H1 (cell line): ENCODE measurements at regions not wholly inside any gene's neighbourhood (a gene's known extent, or its start where the extent isn't known, plus 50 kb on each side); places are given as distances from the start of the nearest gene placed in this dataset.

Experiments
- CTCF ChIA-PET: fragments of 300-600 bp; sonication (Branson Sonifier 250); formaldehyde crosslinking; loops from one replicate; lab custom pipeline; 2021; ENCODE audit not compliant: partially characterized antibody; lab: Charles Lee
- POLR2A ChIA-PET: fragments of 300-600 bp; sonication (Branson Sonifier 250); formaldehyde crosslinking; loops from one replicate; lab custom pipeline; 2021; ENCODE audit warnings: inconsistent platforms; ENCODE audit not compliant: partially characterized antibody; lab: Charles Lee
- DNase-seq, 2 experiments: peaks; one replicate each; pipeline versions ENCODE4 v3.0.0 to v3.0.0-alpha.2; 2010 to 2022; ENCODE audit warnings: low spot score in 2 of 2, low read depth in 1 of 2, mixed read lengths in 1 of 2
- FAIRE-seq: peaks from 2 replicates; lab custom pipeline; 2011; peaks lifted over from hg19 to GRCh38; lab: Jason Lieb, UNC
- H2AFZ ChIP-seq: 2 replicates; pipeline ENCODE4 v1.8.1; 2012; ENCODE audit warnings: low read length, inconsistent platforms
- H2AK5ac ChIP-seq: 2 replicates; pipeline ENCODE4 v1.6.1; 2013; ENCODE audit warnings: low read depth, low read length
- H2BK120ac ChIP-seq: replicated peaks from 2 replicates; pipeline ENCODE3; 2013; ENCODE audit warnings: low read depth, low read length, inconsistent platforms
- H2BK12ac ChIP-seq: 2 replicates; pipeline ENCODE4 v1.6.1; 2013; ENCODE audit warnings: low read depth, low read length
- H2BK15ac ChIP-seq: 2 replicates; pipeline ENCODE4 v1.6.1; 2013; ENCODE audit warnings: low read length
- H2BK20ac ChIP-seq: 2 replicates; pipeline ENCODE4 v1.6.1; 2013; ENCODE audit warnings: low read length
- H2BK5ac ChIP-seq: 2 replicates; pipeline ENCODE4 v1.6.1; 2013; ENCODE audit warnings: low read depth, low read length
- H3K14ac ChIP-seq: 2 replicates; pipeline ENCODE4 v1.6.1; 2013; ENCODE audit warnings: inconsistent platforms; ENCODE audit not compliant: insufficient read length
- H3K18ac ChIP-seq: 2 replicates; pipeline ENCODE4 v1.6.1; 2013; ENCODE audit warnings: low read length; ENCODE audit errors: extremely low read depth
- H3K23ac ChIP-seq: 2 replicates; pipeline ENCODE4 v1.6.1; 2013; ENCODE audit warnings: inconsistent platforms; ENCODE audit not compliant: insufficient read length
- H3K23me2 ChIP-seq: 2 replicates; pipeline ENCODE4 v1.6.1; 2013; ENCODE audit warnings: low read depth, low read length
- H3K27ac ChIP-seq: 2 replicates; pipeline ENCODE4 v1.6.1; 2011; ENCODE audit warnings: low read depth, low read length, inconsistent platforms
- H3K27me3 ChIP-seq, 4 experiments: replicated peaks in 1 of 4; 1 replicate in 1 of 4; 2 replicates in 3 of 4; pipeline versions ENCODE4 v1.6.1 to v1.8.1; 2011 to 2013; ENCODE audit warnings: low read length in 3 of 4, mild to moderate bottlenecking in 3 of 4, inconsistent platforms in 2 of 4, mixed read lengths in 2 of 4, moderate library complexity in 1 of 4; ENCODE audit not compliant: control insufficient read depth in 3 of 4, insufficient read depth in 3 of 4; ENCODE audit errors: extremely low read depth in 1 of 4
- H3K36me3 ChIP-seq, 4 experiments: 2 replicates each; pipeline versions ENCODE4 v1.6.1 to v1.8.1; 2011 to 2013; ENCODE audit warnings: mild to moderate bottlenecking in 4 of 4, low read length in 3 of 4, moderate library complexity in 2 of 4, control low read depth in 1 of 4, inconsistent platforms in 1 of 4; ENCODE audit not compliant: insufficient read depth in 4 of 4, control insufficient read depth in 2 of 4
- H3K4ac ChIP-seq: replicated peaks from 2 replicates; pipeline ENCODE3; 2013; ENCODE audit warnings: low read length, low read depth, mixed read lengths, inconsistent platforms; ENCODE audit not compliant: insufficient read length
- H3K4me1 ChIP-seq, 4 experiments: replicated peaks in 1 of 4; 1 replicate in 1 of 4; 2 replicates in 3 of 4; pipeline versions ENCODE4 v1.6.1 to v1.8.1; 2011 to 2013; ENCODE audit warnings: low read length in 3 of 4, inconsistent platforms in 2 of 4, mixed read lengths in 1 of 4; ENCODE audit not compliant: insufficient read depth in 4 of 4, control insufficient read depth in 3 of 4
- H3K4me2 ChIP-seq, 2 experiments: 2 replicates each; pipeline versions ENCODE4 v1.6.1 to v1.8.1; 2011 to 2013; ENCODE audit warnings: low read depth in 2 of 2, low read length in 2 of 2, control low read depth in 1 of 2, inconsistent platforms in 1 of 2, mild to moderate bottlenecking in 1 of 2; ENCODE audit not compliant: insufficient read depth in 1 of 2
- H3K4me3 ChIP-seq, 4 experiments: fragments of 200-600, 300-600 bp in 1 of 4; sonication (generic), shearing (Covaris generic), sonication (Bioruptor Twin) in 1 of 4; 2 replicates each; pipeline versions ENCODE4 v1.5.1 to v1.8.1; 2011 to 2016; ENCODE audit warnings: low read length in 4 of 4, low read depth in 3 of 4, control low read depth in 2 of 4, inconsistent platforms in 2 of 4, mild to moderate bottlenecking in 2 of 4, mixed read lengths in 1 of 4, moderate library complexity in 1 of 4; ENCODE audit not compliant: insufficient read depth in 2 of 4; ENCODE audit errors: extremely low read depth in 1 of 4
- H3K56ac ChIP-seq: replicated peaks from 2 replicates; pipeline ENCODE3; 2013; ENCODE audit warnings: low read depth, mild to moderate bottlenecking, mixed read lengths, low read length, inconsistent platforms; ENCODE audit not compliant: insufficient read length
- H3K79me1 ChIP-seq: 2 replicates; pipeline ENCODE4 v1.6.1; 2013; ENCODE audit warnings: low read depth, low read length, control low read depth
- H3K79me2 ChIP-seq, 2 experiments: 2 replicates each; pipeline versions ENCODE4 v1.6.1 to v1.8.1; 2012 to 2013; ENCODE audit warnings: low read length in 2 of 2, mild to moderate bottlenecking in 2 of 2, inconsistent platforms in 1 of 2; ENCODE audit not compliant: insufficient read depth in 2 of 2, control insufficient read depth in 1 of 2
- H3K9ac ChIP-seq, 4 experiments: replicated peaks in 1 of 4; 1 replicate in 1 of 4; 2 replicates in 3 of 4; pipeline versions ENCODE4 v1.6.1 to v1.8.1; 2011 to 2013; ENCODE audit warnings: low read depth in 3 of 4, low read length in 3 of 4, control low read depth in 2 of 4, mild to moderate bottlenecking in 2 of 4, moderate library complexity in 2 of 4, inconsistent platforms in 1 of 4; ENCODE audit errors: extremely low read depth in 1 of 4
- H3K9me3 ChIP-seq, 2 experiments: 2 replicates each; pipeline versions ENCODE4 v1.6.1 to v1.8.1; 2012 to 2013; ENCODE audit warnings: mild to moderate bottlenecking in 2 of 2, moderate library complexity in 2 of 2, control low read depth in 1 of 2, inconsistent platforms in 1 of 2, low read depth in 1 of 2, low read length in 1 of 2, mixed read lengths in 1 of 2; ENCODE audit not compliant: insufficient read depth in 2 of 2
- H4K20me1 ChIP-seq, 2 experiments: replicated peaks in 1 of 2; 2 replicates each; pipeline versions ENCODE3 to v1.8.1; 2011 to 2013; ENCODE audit warnings: inconsistent platforms in 2 of 2, low read length in 2 of 2, mild to moderate bottlenecking in 1 of 2; ENCODE audit not compliant: insufficient read depth in 2 of 2, control insufficient read depth in 1 of 2
- H4K5ac ChIP-seq: 2 replicates; pipeline ENCODE4 v1.6.1; 2013; ENCODE audit warnings: low read length, low read depth, mixed read lengths, inconsistent platforms; ENCODE audit not compliant: insufficient read length
- H4K8ac ChIP-seq: 2 replicates; pipeline ENCODE4 v1.8.0; 2013; ENCODE audit warnings: mild to moderate bottlenecking, moderate library complexity, low read length, inconsistent platforms; ENCODE audit not compliant: insufficient read depth; ENCODE audit errors: extremely low read depth
- H4K91ac ChIP-seq: replicated peaks from 2 replicates; pipeline ENCODE3; 2013; ENCODE audit warnings: low read length, mixed read lengths, inconsistent platforms; ENCODE audit not compliant: insufficient read length
- BACH1 ChIP-seq: IDR thresholded peaks from 2 replicates; pipeline ENCODE4 v1.6.1; 2012; ENCODE audit warnings: low read length, improper control_type of control experiment
- BRCA1 ChIP-seq: IDR thresholded peaks from 2 replicates; pipeline ENCODE4 v1.6.1; 2012; ENCODE audit warnings: low read depth, low read length, improper control_type of control experiment
- CBX5 ChIP-seq: fragments of 300-800, 300-1000 bp; sonication (generic); IDR thresholded peaks from 2 replicates; pipeline ENCODE4 v1.7.1; 2016; ENCODE audit warnings: antibody characterized with exemption, low read length, low read depth
- CHD2 ChIP-seq: IDR thresholded peaks from 2 replicates; pipeline ENCODE4 v1.6.1; 2012; ENCODE audit warnings: low read length, improper control_type of control experiment
- EGR1 ChIP-seq: IDR thresholded peaks from 2 replicates; pipeline ENCODE4 v1.6.1; 2011; ENCODE audit warnings: low read depth, low read length, borderline replicate concordance
- FOSL1 ChIP-seq: IDR thresholded peaks from 2 replicates; pipeline ENCODE4 v1.6.1; 2011; ENCODE audit warnings: mild to moderate bottlenecking, low read depth, low read length, moderate library complexity; ENCODE audit not compliant: insufficient read depth
- GTF2F1 ChIP-seq: IDR thresholded peaks from 2 replicates; pipeline ENCODE4 v1.6.1; 2012; ENCODE audit warnings: low read depth, low read length, improper control_type of control experiment, borderline replicate concordance
- JUND ChIP-seq: IDR thresholded peaks from 2 replicates; pipeline ENCODE4 v1.6.1; 2011; ENCODE audit warnings: mild to moderate bottlenecking, improper control_type of control experiment, low read length
- KDM1A ChIP-seq: fragments of 200-600, 300-600 bp; sonication (generic); IDR thresholded peaks from 2 replicates; pipeline ENCODE4 v1.7.1; 2016; ENCODE audit warnings: mild to moderate bottlenecking, low read length, borderline replicate concordance
- MAX ChIP-seq: IDR thresholded peaks from 2 replicates; pipeline ENCODE4 v1.6.1; 2012; ENCODE audit warnings: inconsistent platforms
- NRF1 ChIP-seq: IDR thresholded peaks from 2 replicates; pipeline ENCODE4 v1.6.1; 2011; ENCODE audit warnings: mild to moderate bottlenecking, low read depth, low read length, improper control_type of control experiment
- RAD21 ChIP-seq, 2 experiments: IDR thresholded peaks in 1 of 2; conservative IDR thresholded peaks in 1 of 2; 2 replicates each; pipeline ENCODE4 v1.6.1; 2011; ENCODE audit warnings: low read depth in 2 of 2, low read length in 2 of 2, improper control_type of control experiment in 1 of 2, inconsistent platforms in 1 of 2, mild to moderate bottlenecking in 1 of 2, moderate library complexity in 1 of 2
- RBBP5 ChIP-seq: IDR thresholded peaks from 2 replicates; pipeline ENCODE4 v1.7.1; 2012; ENCODE audit warnings: low read depth, mild to moderate bottlenecking, inconsistent platforms, low read length, moderate library complexity, borderline replicate concordance
- SP2 ChIP-seq: IDR thresholded peaks from 2 replicates; pipeline ENCODE4 v1.6.1; 2012; ENCODE audit warnings: mild to moderate bottlenecking, low read length, inconsistent platforms
- WGBS, 2 experiments: shearing (Covaris generic) in 1 of 2; methylation state at CpG; one replicate each; pipeline versions ENCODE4 v1.1.6 to v1.1.7; 2013 to 2015; ENCODE audit warnings: low lambda C conversion rate in 2 of 2, mixed read lengths in 2 of 2, inconsistent platforms in 1 of 2, low coverage in 1 of 2, missing lambda C conversion rate in 1 of 2; ENCODE audit not compliant: insufficient replicate concordance in 2 of 2, insufficient coverage in 1 of 2, insufficient read length in 1 of 2; ENCODE audit errors: extremely low coverage in 1 of 2, missing lambda C conversion rate in 1 of 2; 5-methylcytosine and 5-hydroxymethylcytosine counted together

GRCh38 chr4:178480105-178480504 is 1037.9 kb upstream of the AGA start:
- Histone ChIP-seq H2BK12ac (no peak overlapping the region), H2BK5ac (no peak overlapping the region), H3K27me3 (no peaks in the 10 kb centered on the region), H3K79me2 (no peaks in the 10 kb centered on the region), H3K56ac (no peak overlapping the region), H3K14ac (no peak overlapping the region), H3K4ac (no peak overlapping the region), H4K5ac (no peak overlapping the region), H3K23ac (no peak overlapping the region), H3K23me2 (no peaks in the 10 kb centered on the region), H4K91ac (no peak overlapping the region), H3K4me2 (no peak overlapping the region), H3K9ac (no peak overlapping the region), H2BK20ac (no peak overlapping the region), H3K18ac (no peak overlapping the region), H3K4me1 (no peaks in the 10 kb centered on the region), H2BK120ac (no peak overlapping the region), H3K27ac (no peak overlapping the region), H3K4me3 (no peak overlapping the region), H2AFZ (no peak overlapping the region), H4K20me1 (no peaks in the 10 kb centered on the region), H3K79me1 (no peaks in the 10 kb centered on the region), H2AK5ac (no peak overlapping the region), H4K8ac (no peak overlapping the region), H2BK15ac (no peak overlapping the region), H3K9me3 (no peaks in the 10 kb centered on the region), H3K36me3 (no peaks in the 10 kb centered on the region)
- FAIRE-seq (no peak), DNase-seq (no peak)
- TF ChIP-seq BRCA1 (no peak), GTF2F1 (no peak), NRF1 (no peak), RBBP5 (no peak), RAD21 (IDR thresholded peaks at IDR 0.05 in 1 of 2, conservative IDR thresholded peaks at IDR 0.05 in 1 of 2; ENCODE audit: low read depth in 2 of 2, low read length in 2 of 2) (no peak), FOSL1 (no peak), CHD2 (no peak), JUND (no peak), BACH1 (no peak), KDM1A (no peak), SP2 (no peak), EGR1 (no peak), MAX (no peak), CBX5 (no peak)
- WGBS, 2 experiments = 87% methylated on average over 3 of the region's 3 CpGs; no CpG with 5 or more reads in 1 of the 2 experiments
- ChIA-PET POLR2A (no interaction called here), CTCF (no interaction called here)
